Coronary artery (tissue), 2 donors: ENCODE measurements at regions not wholly inside any gene's neighbourhood (a gene's known extent, or its start where the extent isn't known, plus 50 kb on each side); places are given as distances from the start of the nearest gene placed in this dataset.

Experiments used
- DNase-seq: peaks from one replicate; pipeline ENCODE4 v3.0.0-alpha.2; 2017; ENCODE audit warnings: low spot score
- H3K27ac ChIP-seq, 2 donors: fragments of 200-600 bp; sonication (generic); one replicate each; pipeline ENCODE4 v1.5.1; 2016 to 2019
- H3K4me3 ChIP-seq: fragments of 200-600 bp; sonication (generic); 2 replicates; pipeline ENCODE4 v1.5.1; 2016; ENCODE audit warnings: mild to moderate bottlenecking, moderate library complexity
- CTCF ChIP-seq: fragments of 200-600 bp; sonication (generic); IDR thresholded peaks from one replicate; pipeline ENCODE4 v1.5.1; 2019; ENCODE audit warnings: antibody characterized with exemption

- DNase-seq, result no peak
Observed at GRCh38 chr17:71500761-71501555, 619.9 kb upstream of the SOX9 start.

GRCh38 chr17:71501711-71502110, 619.1 kb upstream of the SOX9 start:
- no peak for DNase-seq
- Histone ChIP-seq H3K27ac (no peak overlapping the region), H3K4me3 (no peak overlapping the region)
- TF ChIP-seq CTCF, result no peak

More at GRCh38 chr17:71500761-71501555, 619.9 kb upstream of the SOX9 start:
- no peak overlapping the region for H3K27ac ChIP-seq
- H3K4me3 ChIP-seq, result no peak overlapping the region
- no peak for TF ChIP-seq CTCF

- Histone ChIP-seq H3K27ac (no peak overlapping the region), H3K4me3 (no peak overlapping the region)
- no peak for DNase-seq
- TF ChIP-seq CTCF, result no peak
Observed at GRCh38 chr17:71502443-71502842, 618.4 kb upstream of the SOX9 start.

- no peak for TF ChIP-seq CTCF
- Histone ChIP-seq H3K4me3 (no peak overlapping the region), H3K27ac (no peak overlapping the region)
- no peak for DNase-seq
Observed at GRCh38 chr17:71503710-71504465, 616.9 kb upstream of the SOX9 start.

GRCh38 chr17:71505200-71505599, 615.6 kb upstream of the SOX9 start:
- no peak for TF ChIP-seq CTCF
- no peak overlapping the region for H3K4me3 ChIP-seq
- DNase-seq, result no peak
- H3K27ac ChIP-seq, result no peak overlapping the region

GRCh38 chr17:71505981-71506380, 614.8 kb upstream of the SOX9 start:
- no peak for TF ChIP-seq CTCF
- no peak for DNase-seq
- H3K27ac ChIP-seq, result no peak overlapping the region
- H3K4me3 ChIP-seq, result no peak overlapping the region
